IPS-15b (cell line): ENCODE measurements at regions not wholly inside any gene's neighbourhood (a gene's known extent, or its start where the extent isn't known, plus 50 kb on each side); places are given as distances from the start of the nearest gene placed in this dataset.

Experiments used
- H3K27me3 ChIP-seq: one replicate; pipeline ENCODE4 v1.6.1; 2013; ENCODE audit warnings: low read length; ENCODE audit not compliant: control insufficient read depth, insufficient read depth
- H3K36me3 ChIP-seq: one replicate; pipeline ENCODE4 v1.6.1; 2013; ENCODE audit warnings: low read length; ENCODE audit not compliant: control insufficient read depth, insufficient read depth
- H3K4me1 ChIP-seq: one replicate; pipeline ENCODE4 v1.6.1; 2013; ENCODE audit warnings: mild to moderate bottlenecking, low read length; ENCODE audit not compliant: control insufficient read depth, insufficient read depth
- H3K4me3 ChIP-seq: one replicate; pipeline ENCODE4 v1.5.1; 2013; ENCODE audit warnings: low read depth, low read length
- H3K9ac ChIP-seq: one replicate; pipeline ENCODE4 v1.6.1; 2013; ENCODE audit warnings: low read depth, mild to moderate bottlenecking, low read length
- H3K9me3 ChIP-seq: one replicate; pipeline ENCODE4 v1.6.1; 2013; ENCODE audit warnings: mild to moderate bottlenecking, low read length; ENCODE audit not compliant: control insufficient read depth, insufficient read depth

- Histone ChIP-seq H3K9ac (no peak overlapping the region), H3K27me3 (no peaks in the 10 kb centered on the region), H3K36me3 (no peaks in the 10 kb centered on the region), H3K9me3 (no peaks in the 10 kb centered on the region), H3K4me1 (peaks cover 13% of the 10 kb centered on the region), H3K4me3 (no peak overlapping the region)
Observed at GRCh38 chr9:115292584-115293279, 174.8 kb upstream of the TNC start.

- Histone ChIP-seq H3K36me3 (no peaks in the 10 kb centered on the region), H3K4me3 (no peak overlapping the region), H3K9me3 (no peaks in the 10 kb centered on the region), H3K27me3 (no peaks in the 10 kb centered on the region), H3K9ac (no peak overlapping the region), H3K4me1 (peaks cover 13% of the 10 kb centered on the region)
Observed at GRCh38 chr9:115295734-115296133, 177.8 kb upstream of the TNC start.

- Histone ChIP-seq H3K4me1 (peaks cover 8% of the 10 kb centered on the region), H3K27me3 (no peaks in the 10 kb centered on the region), H3K36me3 (no peaks in the 10 kb centered on the region), H3K9ac (no peak overlapping the region), H3K4me3 (no peak overlapping the region), H3K9me3 (no peaks in the 10 kb centered on the region)
Observed at GRCh38 chr9:115296831-115297565, 179.0 kb upstream of the TNC start.

- peaks cover 8% of the 10 kb centered on the region for H3K4me1 ChIP-seq
- H3K9me3 ChIP-seq: no peaks in the 10 kb centered on the region
- no peaks in the 10 kb centered on the region for H3K36me3 ChIP-seq
- no peak overlapping the region for H3K9ac ChIP-seq
- H3K4me3 ChIP-seq: no peak overlapping the region
- H3K27me3 ChIP-seq: no peaks in the 10 kb centered on the region
Observed at GRCh38 chr9:115300116-115300515, 182.2 kb upstream of the TNC start.

GRCh38 chr9:115300874-115301273, 182.9 kb upstream of the TNC start:
- no peaks in the 10 kb centered on the region for H3K9me3 ChIP-seq
- H3K27me3 ChIP-seq: no peaks in the 10 kb centered on the region
- H3K9ac ChIP-seq: no peak overlapping the region
- H3K4me1 ChIP-seq: peaks cover 8% of the 10 kb centered on the region
- H3K4me3 ChIP-seq: no peak overlapping the region
- H3K36me3 ChIP-seq: no peaks in the 10 kb centered on the region

- H3K9me3 ChIP-seq: no peaks in the 10 kb centered on the region
- H3K9ac ChIP-seq: no peak overlapping the region
- no peaks in the 10 kb centered on the region for H3K36me3 ChIP-seq
- peaks cover 8% of the 10 kb centered on the region for H3K4me1 ChIP-seq
- no peak overlapping the region for H3K4me3 ChIP-seq
- H3K27me3 ChIP-seq: no peaks in the 10 kb centered on the region
Observed at GRCh38 chr9:115301581-115301980, 183.6 kb upstream of the TNC start.

GRCh38 chr9:115305543-115305942, 187.6 kb upstream of the TNC start:
- H3K4me1 ChIP-seq: no peaks in the 10 kb centered on the region
- H3K4me3 ChIP-seq: no peak overlapping the region
- no peak overlapping the region for H3K9ac ChIP-seq
- no peaks in the 10 kb centered on the region for H3K36me3 ChIP-seq
- no peaks in the 10 kb centered on the region for H3K27me3 ChIP-seq
- H3K9me3 ChIP-seq: no peaks in the 10 kb centered on the region

GRCh38 chr9:115306865-115307264, 188.9 kb upstream of the TNC start:
- Histone ChIP-seq H3K36me3 (no peaks in the 10 kb centered on the region), H3K4me3 (no peak overlapping the region), H3K9me3 (no peaks in the 10 kb centered on the region), H3K4me1 (no peaks in the 10 kb centered on the region), H3K9ac (no peak overlapping the region), H3K27me3 (no peaks in the 10 kb centered on the region)

- H3K27me3 ChIP-seq: no peaks in the 10 kb centered on the region
- H3K9ac ChIP-seq: no peak overlapping the region
- no peaks in the 10 kb centered on the region for H3K9me3 ChIP-seq
- H3K4me3 ChIP-seq: no peak overlapping the region
- no peaks in the 10 kb centered on the region for H3K36me3 ChIP-seq
- no peaks in the 10 kb centered on the region for H3K4me1 ChIP-seq
Observed at GRCh38 chr9:115313545-115313944, 195.6 kb upstream of the TNC start.

GRCh38 chr9:115326461-115326860, 208.5 kb upstream of the TNC start:
- Histone ChIP-seq H3K4me3 (no peak overlapping the region), H3K4me1 (no peaks in the 10 kb centered on the region), H3K9ac (no peak overlapping the region), H3K9me3 (no peaks in the 10 kb centered on the region), H3K27me3 (no peaks in the 10 kb centered on the region), H3K36me3 (no peaks in the 10 kb centered on the region)

- H3K9ac ChIP-seq: no peak overlapping the region
- no peaks in the 10 kb centered on the region for H3K4me1 ChIP-seq
- H3K9me3 ChIP-seq: no peaks in the 10 kb centered on the region
- H3K27me3 ChIP-seq: no peaks in the 10 kb centered on the region
- H3K4me3 ChIP-seq: no peak overlapping the region
- no peaks in the 10 kb centered on the region for H3K36me3 ChIP-seq
Observed at GRCh38 chr9:115327436-115328122, 209.6 kb upstream of the TNC start.

- H3K36me3 ChIP-seq: no peaks in the 10 kb centered on the region
- no peaks in the 10 kb centered on the region for H3K9me3 ChIP-seq
- no peak overlapping the region for H3K4me3 ChIP-seq
- H3K27me3 ChIP-seq: no peaks in the 10 kb centered on the region
- no peak overlapping the region for H3K9ac ChIP-seq
- no peaks in the 10 kb centered on the region for H3K4me1 ChIP-seq
Observed at GRCh38 chr9:115328228-115328627, 210.3 kb upstream of the TNC start.
